OCI-LY1 (cell line): ENCODE measurements at regions not wholly inside any gene's neighbourhood (a gene's known extent, or its start where the extent isn't known, plus 50 kb on each side); places are given as distances from the start of the nearest gene placed in this dataset.

Source experiments
- H2AFZ ChIP-seq: fragments of 200-600 bp; sonication (generic), shearing (Covaris generic); 2 replicates; pipeline ENCODE4 v1.6.0; 2014; ENCODE audit warnings: antibody characterized with exemption, mild to moderate bottlenecking, low read length
- H3F3A ChIP-seq: fragments of 200-600 bp; sonication (generic), shearing (Covaris generic); 2 replicates; pipeline ENCODE4 v1.6.0; 2014; ENCODE audit warnings: mild to moderate bottlenecking, antibody characterized with exemption, low read length, moderate library complexity; ENCODE audit not compliant: insufficient read depth
- H3K27ac ChIP-seq: fragments of 200-600 bp; sonication (generic); 2 replicates; pipeline ENCODE4 v1.5.1; 2014; ENCODE audit warnings: low read length, mixed run types, mild to moderate bottlenecking, low read depth; ENCODE audit not compliant: poor library complexity, severe bottlenecking
- H3K27me3 ChIP-seq: fragments of 200-600 bp; sonication (generic); 2 replicates; pipeline ENCODE4 v1.6.0; 2014; ENCODE audit warnings: antibody characterized with exemption, mild to moderate bottlenecking, low read length, moderate library complexity; ENCODE audit not compliant: insufficient read depth
- H3K36me3 ChIP-seq: fragments of 200-600 bp; sonication (generic); 2 replicates; pipeline ENCODE4 v1.6.1; 2014; ENCODE audit warnings: mild to moderate bottlenecking, antibody characterized with exemption, low read length, moderate library complexity, mixed read lengths; ENCODE audit not compliant: insufficient read depth
- H3K4me1 ChIP-seq: fragments of 200-600 bp; sonication (generic); 2 replicates; pipeline ENCODE4 v1.5.1; 2014; ENCODE audit warnings: mild to moderate bottlenecking, low read length, moderate library complexity; ENCODE audit not compliant: insufficient read depth, severe bottlenecking
- H3K4me2 ChIP-seq: fragments of 200-600 bp; sonication (generic), shearing (Covaris generic); 2 replicates; pipeline ENCODE4 v1.6.1; 2014; ENCODE audit warnings: low read length
- H3K4me3 ChIP-seq: fragments of 200-600 bp; sonication (generic); 2 replicates; pipeline ENCODE4 v1.5.1; 2014; ENCODE audit warnings: low read length, low read depth, mild to moderate bottlenecking, mixed read lengths; ENCODE audit not compliant: poor library complexity, severe bottlenecking
- H3K79me2 ChIP-seq: fragments of 200-600 bp; shearing (Covaris generic); 2 replicates; pipeline ENCODE4 v1.6.1; 2016; ENCODE audit warnings: mixed run types, low read length, mixed read lengths; ENCODE audit not compliant: insufficient read depth
- H3K9ac ChIP-seq: fragments of 200-600 bp; sonication (generic), shearing (Covaris generic); 2 replicates; pipeline ENCODE4 v1.6.1; 2014; ENCODE audit warnings: mild to moderate bottlenecking, low read length, mixed read lengths
- H3K9me2 ChIP-seq: fragments of 200-600 bp; sonication (generic), shearing (Covaris generic); 2 replicates; pipeline ENCODE4 v1.6.1; 2014; ENCODE audit warnings: low read depth, mild to moderate bottlenecking, low read length, mixed read lengths
- H3K9me3 ChIP-seq: fragments of 200-600 bp; shearing (Covaris generic); 2 replicates; pipeline ENCODE4 v1.6.1; 2014; ENCODE audit warnings: low read length, mixed read lengths
- H4K20me1 ChIP-seq: fragments of 200-600 bp; sonication (generic), shearing (Covaris generic); 2 replicates; pipeline ENCODE4 v1.6.0; 2016; ENCODE audit warnings: mild to moderate bottlenecking, low read length; ENCODE audit not compliant: insufficient read depth
- EZH2 ChIP-seq: fragments of 200-600 bp; sonication (generic), shearing (Covaris generic); IDR thresholded peaks from 2 replicates; pipeline ENCODE4 v1.8.0; 2017; ENCODE audit warnings: borderline replicate concordance, mixed run types, mild to moderate bottlenecking, antibody characterized with exemption, low read length, moderate library complexity, mixed read lengths
- TF ChIP-seq, protein P1 (sequence below): fragments of 200-600 bp; sonication (generic), shearing (Covaris generic); IDR thresholded peaks from 2 replicates; pipeline ENCODE4 v1.5.1; 2017; ENCODE audit warnings: mild to moderate bottlenecking, antibody characterized with exemption, low read length, moderate library complexity, mixed read lengths

DNA sequence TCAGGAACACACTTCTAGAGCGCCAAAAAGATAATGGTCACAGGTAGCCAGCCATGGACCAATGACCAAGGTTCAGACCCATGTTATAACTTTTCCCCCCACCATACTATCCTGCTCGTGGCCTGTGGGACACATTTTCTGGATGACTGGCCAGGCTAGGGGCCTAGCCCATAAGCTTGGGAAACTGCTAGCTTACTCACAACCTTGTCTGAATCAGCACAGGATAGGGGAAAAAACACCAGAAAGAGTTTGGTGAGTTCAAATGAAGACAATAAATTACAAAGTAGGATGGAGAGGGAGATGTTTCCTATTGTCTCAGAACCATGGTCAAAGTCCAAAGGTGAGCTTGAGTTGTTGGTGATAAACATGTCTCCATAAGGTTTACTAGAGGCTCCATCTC lies 156.3 kb upstream of the CCDC68 start:
- H3K9ac ChIP-seq = no peak overlapping the region
- no peaks in the 10 kb centered on the region for H3F3A ChIP-seq
- TF ChIP-seq, protein P1, sequence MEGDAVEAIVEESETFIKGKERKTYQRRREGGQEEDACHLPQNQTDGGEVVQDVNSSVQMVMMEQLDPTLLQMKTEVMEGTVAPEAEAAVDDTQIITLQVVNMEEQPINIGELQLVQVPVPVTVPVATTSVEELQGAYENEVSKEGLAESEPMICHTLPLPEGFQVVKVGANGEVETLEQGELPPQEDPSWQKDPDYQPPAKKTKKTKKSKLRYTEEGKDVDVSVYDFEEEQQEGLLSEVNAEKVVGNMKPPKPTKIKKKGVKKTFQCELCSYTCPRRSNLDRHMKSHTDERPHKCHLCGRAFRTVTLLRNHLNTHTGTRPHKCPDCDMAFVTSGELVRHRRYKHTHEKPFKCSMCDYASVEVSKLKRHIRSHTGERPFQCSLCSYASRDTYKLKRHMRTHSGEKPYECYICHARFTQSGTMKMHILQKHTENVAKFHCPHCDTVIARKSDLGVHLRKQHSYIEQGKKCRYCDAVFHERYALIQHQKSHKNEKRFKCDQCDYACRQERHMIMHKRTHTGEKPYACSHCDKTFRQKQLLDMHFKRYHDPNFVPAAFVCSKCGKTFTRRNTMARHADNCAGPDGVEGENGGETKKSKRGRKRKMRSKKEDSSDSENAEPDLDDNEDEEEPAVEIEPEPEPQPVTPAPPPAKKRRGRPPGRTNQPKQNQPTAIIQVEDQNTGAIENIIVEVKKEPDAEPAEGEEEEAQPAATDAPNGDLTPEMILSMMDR = no peak
- no peak for TF ChIP-seq EZH2
- no peak overlapping the region for H3K4me3 ChIP-seq
- H3K27ac ChIP-seq = no peak overlapping the region
- no peak overlapping the region for H2AFZ ChIP-seq
- H3K9me3 ChIP-seq = no peaks in the 10 kb centered on the region
- H3K4me2 ChIP-seq = no peak overlapping the region
- H3K27me3 ChIP-seq = no peaks in the 10 kb centered on the region
- H3K4me1 ChIP-seq = no peaks in the 10 kb centered on the region
- H3K9me2 ChIP-seq = no peaks in the 10 kb centered on the region
- H3K79me2 ChIP-seq = no peaks in the 10 kb centered on the region
- no peaks in the 10 kb centered on the region for H3K36me3 ChIP-seq
- no peaks in the 10 kb centered on the region for H4K20me1 ChIP-seq

- H3K4me1 ChIP-seq = no peaks in the 10 kb centered on the region
- H3K9me2 ChIP-seq = no peaks in the 10 kb centered on the region
- no peak overlapping the region for H3K9ac ChIP-seq
- no peaks in the 10 kb centered on the region for H3K27me3 ChIP-seq
- H3K36me3 ChIP-seq = no peaks in the 10 kb centered on the region
- H3K27ac ChIP-seq = no peak overlapping the region
- H3K79me2 ChIP-seq = no peaks in the 10 kb centered on the region
- no peaks in the 10 kb centered on the region for H3F3A ChIP-seq
- no peaks in the 10 kb centered on the region for H3K9me3 ChIP-seq
- H4K20me1 ChIP-seq = no peaks in the 10 kb centered on the region
- no peak overlapping the region for H3K4me3 ChIP-seq
- H2AFZ ChIP-seq = no peak overlapping the region
- no peak for TF ChIP-seq EZH2
- TF ChIP-seq, protein P1 = no peak
- no peak overlapping the region for H3K4me2 ChIP-seq
Observed at GRCh38 chr18:55114876-55115275, 155.6 kb upstream of the CCDC68 start.

- Histone ChIP-seq H3K9ac (no peak overlapping the region), H3K27me3 (no peaks in the 10 kb centered on the region), H4K20me1 (no peaks in the 10 kb centered on the region), H3K4me1 (no peaks in the 10 kb centered on the region), H3F3A (no peaks in the 10 kb centered on the region), H2AFZ (no peak overlapping the region), H3K9me3 (no peaks in the 10 kb centered on the region), H3K36me3 (no peaks in the 10 kb centered on the region), H3K9me2 (no peaks in the 10 kb centered on the region), H3K4me3 (no peak overlapping the region), H3K4me2 (no peak overlapping the region), H3K27ac (no peak overlapping the region), H3K79me2 (no peaks in the 10 kb centered on the region)
- TF ChIP-seq, protein P1 = no peak
- TF ChIP-seq EZH2 = no peak
Observed at GRCh38 chr18:55113800-55114199, 154.5 kb upstream of the CCDC68 start.
